CD4-positive, alpha-beta T cell treated with Interleukin-15 for 4 hours (primary cell): ENCODE measurements at regions not wholly inside any gene's neighbourhood (a gene's known extent, or its start where the extent isn't known, plus 50 kb on each side); places are given as distances from the start of the nearest gene placed in this dataset.
"Not testable (repeated sequence)": the region's sequence is repeated elsewhere in the genome, so short reads cannot be mapped to it uniquely, and the experiment has no call there.

ENCODE experiments used
- DNase-seq: peaks from one replicate; pipeline ENCODE4 v3.0.0-alpha.2; 2020; ENCODE audit warnings: low spot score

- DNase-seq: no peak
These were observed 230.7 kb upstream of the BTBD3 start for GRCh38 chr20:11686820-11687543.

DNA sequence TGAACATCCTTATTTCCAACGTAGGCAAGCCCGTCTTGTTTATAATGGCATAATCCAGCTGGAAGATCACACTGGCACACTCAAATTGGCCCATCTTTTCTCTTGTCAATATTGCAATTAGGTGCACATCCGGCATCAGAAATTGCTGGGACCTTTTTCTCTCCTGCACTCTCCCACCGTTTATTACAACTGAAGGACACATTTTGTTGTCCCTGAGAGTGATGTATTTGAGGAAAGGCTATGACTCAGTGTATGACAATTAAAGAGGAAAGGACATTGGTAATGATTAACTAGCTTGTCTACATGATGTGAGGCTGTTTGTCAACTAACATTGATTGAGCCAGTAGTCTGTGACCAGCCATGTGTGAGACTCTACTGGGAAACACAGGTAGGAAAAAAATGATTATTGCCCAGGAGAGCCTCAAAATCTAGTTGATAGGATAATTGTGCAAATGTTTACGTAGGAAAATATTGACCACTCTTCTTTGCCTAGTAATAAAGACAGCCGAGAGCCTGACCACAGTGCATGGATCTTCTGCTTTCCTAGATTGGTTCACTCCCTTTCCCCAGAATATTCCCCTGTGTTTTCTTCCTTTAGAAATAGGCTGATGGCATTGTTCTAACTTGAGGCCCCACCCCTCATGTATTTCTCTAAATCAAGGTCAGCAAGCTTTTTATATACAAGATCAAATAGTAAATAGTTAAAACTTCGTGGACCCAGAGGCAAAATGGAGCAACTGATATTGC is 230.0 kb upstream of the BTBD3 start:
- DNase-seq: no peak

GRCh38 chr20:11689262-11689661 is 228.4 kb upstream of the BTBD3 start:
- no peak for DNase-seq

DNA sequence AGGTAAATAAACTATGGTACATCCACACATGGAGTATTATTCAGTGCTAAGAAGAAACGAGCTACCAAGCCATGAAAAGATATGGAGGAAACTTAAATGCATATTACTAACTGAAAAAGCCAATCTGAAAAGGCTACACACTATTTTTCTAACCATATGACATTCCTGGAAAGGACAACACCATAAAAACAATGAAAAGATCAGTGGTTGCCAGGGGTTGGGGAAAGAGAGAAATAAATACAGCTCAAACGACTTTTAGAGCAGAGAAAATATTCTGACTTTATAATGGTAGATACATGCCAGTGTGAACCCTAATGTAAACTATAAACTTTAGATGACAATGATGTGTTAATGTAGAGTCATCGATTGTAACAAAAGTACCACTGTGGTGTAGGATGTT is 225.9 kb upstream of the BTBD3 start:
- no peak for DNase-seq

DNA sequence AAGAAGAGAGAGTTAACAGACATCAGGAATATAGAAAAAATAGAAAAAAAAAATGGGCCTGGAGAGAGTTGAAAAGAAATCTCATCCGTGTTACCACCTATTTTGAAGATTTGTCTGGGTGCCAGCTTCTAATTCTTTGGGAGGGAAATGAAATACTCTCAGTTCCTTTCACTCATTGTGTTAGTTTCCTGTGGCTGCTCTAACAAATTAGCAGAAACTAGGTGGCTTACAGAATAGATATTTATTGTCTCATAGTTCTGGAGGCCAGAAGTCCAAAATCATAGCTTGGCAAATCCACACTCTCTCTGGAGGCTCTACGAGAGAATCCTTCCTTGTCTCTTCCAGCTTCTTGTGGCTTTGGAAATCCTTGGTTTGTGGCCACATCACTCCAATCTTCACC is 225.1 kb upstream of the BTBD3 start:
- no peak for DNase-seq

DNA sequence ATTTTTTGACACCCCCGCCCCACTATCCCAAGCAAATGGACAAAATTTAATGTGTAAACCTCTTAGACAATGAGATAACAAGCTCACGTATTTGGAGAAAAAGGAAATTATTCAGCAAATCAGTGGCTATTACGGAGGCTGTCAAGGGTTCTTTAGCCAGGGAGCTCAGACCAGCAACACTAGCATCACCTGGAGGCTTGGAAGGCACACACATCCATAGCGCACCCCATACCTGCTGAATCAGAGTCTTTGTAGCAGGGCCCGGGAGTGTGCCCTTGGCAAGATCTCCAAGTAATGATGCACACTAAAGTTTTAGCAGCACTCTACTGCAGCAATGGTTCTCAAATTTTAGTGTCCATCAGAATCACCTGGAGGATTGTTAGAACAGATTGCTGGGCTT is 223.2 kb upstream of the BTBD3 start:
- no peak for DNase-seq

- no peak for DNase-seq
These were observed 220.6 kb upstream of the BTBD3 start for GRCh38 chr20:11697055-11697454.

- no peak for DNase-seq
These were observed 220.0 kb upstream of the BTBD3 start for GRCh38 chr20:11697646-11698045.

DNA sequence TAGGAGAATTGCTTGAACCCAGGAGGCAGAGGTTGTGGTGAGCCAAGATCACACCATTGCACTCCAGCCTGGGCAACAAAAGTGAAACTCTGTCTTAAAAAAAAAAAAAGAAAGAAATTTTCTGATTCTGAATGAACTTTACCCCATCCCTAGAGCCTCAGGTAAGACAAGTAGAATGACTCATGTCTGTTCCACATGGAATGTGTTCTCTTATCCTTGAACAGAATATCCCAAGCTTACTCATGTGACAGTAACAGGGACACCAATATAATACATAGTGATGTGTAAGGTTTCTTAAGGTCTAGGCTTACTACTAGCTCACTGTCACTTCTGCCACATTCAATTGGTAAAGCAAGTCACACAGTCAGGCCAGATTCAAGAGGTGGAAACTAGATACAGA is 219.6 kb upstream of the BTBD3 start:
- DNase-seq: no peak

DNA sequence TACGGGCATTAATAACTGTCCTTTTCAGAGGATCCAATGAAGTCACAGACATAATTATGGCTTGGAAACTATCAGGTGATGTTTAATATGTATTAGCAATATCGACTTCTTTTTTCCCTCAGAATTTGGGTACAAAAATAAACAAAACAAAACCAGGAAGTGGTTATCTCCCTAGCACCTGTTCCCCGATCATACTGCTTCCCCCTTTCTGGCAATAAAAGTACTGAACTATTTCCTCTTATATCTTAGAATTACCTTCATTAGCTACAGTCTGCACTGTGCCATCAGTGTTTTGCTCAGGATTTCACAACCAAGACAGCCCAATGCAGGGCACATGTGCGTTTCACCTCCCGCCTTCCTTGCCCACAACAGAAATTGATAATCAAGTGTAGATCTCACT is 216.9 kb upstream of the BTBD3 start:
- DNase-seq: no peak

GRCh38 chr20:11702721-11703518 is 214.8 kb upstream of the BTBD3 start:
- DNase-seq: no peak

DNA sequence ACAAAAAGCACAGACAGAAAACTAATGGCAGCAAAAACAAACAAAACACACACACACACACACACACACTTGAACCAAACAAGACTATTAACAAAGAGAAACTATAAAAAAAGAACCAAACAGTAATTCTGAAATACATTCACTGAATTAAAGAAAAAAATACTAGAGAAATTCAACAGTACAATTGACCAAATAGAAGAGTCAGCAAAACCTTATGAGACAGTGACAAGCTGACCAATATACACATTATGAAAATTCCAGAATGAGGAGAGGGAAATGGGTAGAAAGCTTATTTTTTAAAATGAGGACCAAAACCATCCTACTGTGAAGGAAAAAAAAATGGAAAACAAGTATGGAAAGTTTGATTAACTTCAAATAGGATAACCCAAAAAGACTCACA is 212.2 kb upstream of the BTBD3 start:
- no peak for DNase-seq

GRCh38 chr20:11708223-11708622 is 209.5 kb upstream of the BTBD3 start:
- DNase-seq: not testable (repeated sequence)

GRCh38 chr20:11711214-11711613 is 206.5 kb upstream of the BTBD3 start:
- DNase-seq: no peak

GRCh38 chr20:11712639-11713160 is 205.0 kb upstream of the BTBD3 start:
- DNase-seq: no peak

- DNase-seq: no peak
These were observed 202.8 kb upstream of the BTBD3 start for GRCh38 chr20:11714886-11715285.

DNA sequence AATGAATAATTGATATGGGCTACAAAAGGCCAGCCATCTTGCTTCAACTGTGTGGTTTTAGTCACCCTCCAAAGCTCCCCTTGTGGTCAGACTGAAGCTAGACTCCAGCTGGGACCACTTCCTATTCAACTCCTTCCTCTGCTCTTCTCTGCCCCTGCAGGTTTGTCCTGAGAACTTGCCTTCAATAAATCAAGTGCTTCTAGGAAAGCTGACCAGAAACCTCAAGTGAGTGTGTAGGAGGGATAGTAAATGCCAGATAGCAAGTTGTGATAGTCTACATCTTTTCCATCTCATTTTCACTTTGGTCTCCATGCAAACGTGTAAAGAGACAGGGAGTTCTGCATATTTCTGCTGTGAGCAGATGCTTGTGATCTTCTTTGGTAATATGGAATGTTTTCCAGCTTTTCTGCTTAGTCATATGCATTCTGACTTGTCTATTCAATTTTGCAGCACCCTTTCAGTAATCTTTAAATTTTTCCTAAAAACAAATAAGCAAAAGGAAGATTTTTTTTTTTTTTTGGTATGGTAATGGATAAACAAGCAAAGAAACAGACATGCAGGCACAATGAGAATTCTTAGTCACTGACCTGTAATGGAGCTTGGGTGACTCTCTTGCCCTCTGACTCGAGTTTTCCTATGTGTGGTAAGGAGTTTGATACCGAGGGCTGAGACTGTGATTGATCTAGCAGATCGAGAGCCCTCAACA is 201.3 kb upstream of the BTBD3 start:
- no peak for DNase-seq

- no peak for DNase-seq
These were observed 200.8 kb upstream of the BTBD3 start for GRCh38 chr20:11716945-11717248.

GRCh38 chr20:11717562-11717961 is 200.1 kb upstream of the BTBD3 start:
- no peak for DNase-seq

- no peak for DNase-seq
These were observed 199.1 kb upstream of the BTBD3 start for GRCh38 chr20:11718474-11719094.

DNA sequence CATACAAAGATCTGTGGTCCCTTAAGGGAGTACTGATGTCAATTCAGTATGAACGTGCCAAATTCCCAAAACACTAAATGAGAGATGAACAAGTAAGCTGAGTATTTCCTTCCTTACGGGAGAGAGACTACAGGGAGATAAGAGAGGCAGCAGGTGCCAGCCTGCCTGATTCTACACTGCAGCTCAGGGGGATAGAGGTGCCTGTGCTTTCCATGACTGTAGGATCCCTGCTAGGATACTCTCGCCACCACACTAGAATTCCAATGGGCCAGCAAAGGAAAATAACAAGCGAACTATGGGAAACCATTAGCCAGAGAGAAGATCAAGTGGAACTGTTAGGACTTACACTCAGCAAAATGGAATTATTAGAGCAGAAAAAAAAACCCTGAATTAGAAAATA is 198.5 kb upstream of the BTBD3 start:
- DNase-seq: no peak

GRCh38 chr20:11721411-11721810 is 196.3 kb upstream of the BTBD3 start:
- no peak for DNase-seq
